ENCODE measurements at regions not wholly inside any gene's neighbourhood (a gene's known extent, or its start where the extent isn't known, plus 50 kb on each side); places are given as distances from the start of the nearest gene placed in this dataset.

DNA sequence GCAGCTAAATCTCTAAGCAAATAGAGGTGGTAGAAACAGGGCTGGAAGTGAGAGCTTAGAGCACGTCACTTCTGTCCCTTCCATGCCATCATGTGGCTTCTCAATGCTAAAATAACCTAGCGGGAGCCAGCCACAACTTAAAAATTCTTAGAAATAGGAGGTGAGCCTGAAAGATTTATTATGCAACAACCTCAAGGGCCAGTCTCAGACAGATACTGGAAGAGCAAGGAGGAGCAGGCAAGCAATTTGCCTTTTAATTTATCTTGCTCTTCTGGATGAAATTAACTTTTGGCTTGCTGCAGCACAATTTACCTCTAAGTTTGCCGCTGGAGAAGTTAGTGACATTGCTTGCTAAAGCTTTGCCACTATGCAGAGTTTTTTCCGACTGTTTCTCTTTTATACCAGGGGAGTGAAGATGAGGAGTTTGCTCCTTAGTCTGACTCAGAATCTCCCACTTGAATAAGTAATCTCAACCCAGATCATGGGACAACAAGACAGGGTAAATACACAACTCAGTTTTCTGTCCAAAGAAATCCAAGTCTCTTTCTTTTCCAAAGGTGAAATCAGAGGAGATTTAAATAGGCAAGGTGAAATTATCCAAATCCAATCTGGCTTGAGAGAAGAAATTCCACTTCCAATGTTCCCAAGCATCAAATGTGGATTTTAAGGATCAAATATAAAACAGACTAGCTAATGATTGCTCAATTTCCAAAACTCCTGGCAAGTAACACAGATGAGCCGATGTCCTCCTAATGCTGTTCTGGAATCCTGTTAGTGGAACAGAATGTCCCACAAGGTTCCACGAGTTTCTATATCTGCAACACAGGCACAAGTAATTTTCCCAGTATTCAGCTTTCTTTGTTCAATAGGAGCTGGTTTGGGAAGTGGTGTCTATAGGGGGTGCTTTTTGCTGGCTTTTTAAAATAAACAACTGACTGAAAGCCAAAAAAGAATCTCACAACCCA is 329.4 kb upstream of the RORA start:
- Histone ChIP-seq H3K9ac (ENCODE audit: low read depth, low read length) (no peak overlapping the region), H2BK20ac (ENCODE audit: low read depth, low read length) (no peak overlapping the region), H3K9me1 (ENCODE audit: insufficient read depth, low read length) (no peaks in the 10 kb centered on the region), H3K56ac (ENCODE audit: extremely low read depth, insufficient read depth, low read length) (no peak overlapping the region), H2AK9ac (replicated peaks; ENCODE audit: low read depth, low read length, poor library complexity) (no peak overlapping the region), H3K4me2 (ENCODE audit: low read depth, low read length) (no peak overlapping the region), H3K79me1 (ENCODE audit: low read depth in 1 of 2, low read length in 2 of 2) (no peaks in the 10 kb centered on the region), H4K5ac (ENCODE audit: low read depth, low read length) (no peak overlapping the region), H4K20me1 (ENCODE audit: insufficient read depth, low read length) (no peaks in the 10 kb centered on the region), H2AFZ (replicated peaks; ENCODE audit: low read length, poor library complexity) (no peak overlapping the region), H2BK120ac (ENCODE audit: low read depth, low read length) (no peak overlapping the region), H3K4me3 (ENCODE audit: insufficient read depth, low read depth, low read length) (no peak overlapping the region), H3K9me3 (ENCODE audit: control insufficient read depth, insufficient read depth, low read length) (no peaks in the 10 kb centered on the region), H3K18ac (ENCODE audit: low read depth, low read length) (no peak overlapping the region), H2BK5ac (ENCODE audit: low read depth, low read length, poor library complexity, severe bottlenecking) (no peak overlapping the region), H3K27me3 (ENCODE audit: control insufficient read depth, insufficient read depth, low read length) (no peaks in the 10 kb centered on the region), H3K4me1 (ENCODE audit: control insufficient read depth, insufficient read depth, low read length) (no peaks in the 10 kb centered on the region), H3K4ac (ENCODE audit: low read depth, low read length) (no peak overlapping the region), H2AK5ac (ENCODE audit: low read depth, low read length) (no peak overlapping the region), H3K36me3 (ENCODE audit: control insufficient read depth, insufficient read depth, low read length) (no peaks in the 10 kb centered on the region), H4K91ac (ENCODE audit: insufficient read depth, low read depth, low read length) (no peak overlapping the region), H3K23ac (ENCODE audit: low read depth, low read length) (no peak overlapping the region), H4K8ac (ENCODE audit: low read depth in 2 of 2, low read length in 2 of 2) (no peak overlapping the region), H2BK15ac (ENCODE audit: low read depth, low read length) (no peak overlapping the region), H3K14ac (replicated peaks; ENCODE audit: low read depth, low read length) (no peak overlapping the region), H3K27ac (ENCODE audit: insufficient read depth, low read length) (no peak overlapping the region)
- no CpG with 5 or more reads among the region's 6 CpGs for WGBS, 2 experiments (ENCODE audit: extremely low coverage in 2 of 2, insufficient read length in 1 of 2)
- intact Hi-C loops (cut with micrococcal nuclease) (no loop called here), in situ Hi-C loops (cut with MboI; ENCODE audit: low sequenced_read_pairs) (no loop called here), dilution Hi-C loops (cut with HindIII; ENCODE audit: low sequenced_read_pairs, unreplicated experiment) (no loop called here)
- ATAC-seq (ENCODE audit: low read depth) (no peak), DNase-seq (no peak)
- ChIA-PET POLR2A (ENCODE audit: unreplicated experiment) (no interaction called here), CTCF (no interaction called here)
- BruUV-seq (replicated peaks): no TSS peak
- TF ChIP-seq NFE2L2 (IDR thresholded peaks at IDR 0.05; ENCODE audit: low read depth, low read length) (no peak), SMC3 (IDR thresholded peaks at IDR 0.05; ENCODE audit: low read depth, low read length) (no peak), BHLHE40 (IDR thresholded peaks at IDR 0.05; ENCODE audit: low read depth, low read length) (no peak), CEBPB (IDR thresholded peaks at IDR 0.05; ENCODE audit: low read depth, low read length) (no peak), CHD1 (IDR thresholded peaks at IDR 0.05; ENCODE audit: low read depth, low read length) (no peak), POLR2A (IDR thresholded peaks at IDR 0.05; ENCODE audit: low read depth, low read length) (no peak), RAD21 (IDR thresholded peaks at IDR 0.05; ENCODE audit: low read length) (no peak), FOS (IDR thresholded peaks at IDR 0.05; ENCODE audit: low read depth, low read length) (no peak), MAZ (IDR thresholded peaks at IDR 0.05; ENCODE audit: borderline replicate concordance, low read depth, low read length) (no peak), MXI1 (IDR thresholded peaks at IDR 0.05; ENCODE audit: borderline replicate concordance, low read depth, low read length) (no peak), MAFK (IDR thresholded peaks at IDR 0.05; ENCODE audit: low read depth, low read length) (no peak)
- TF ChIP-seq, protein P1, sequence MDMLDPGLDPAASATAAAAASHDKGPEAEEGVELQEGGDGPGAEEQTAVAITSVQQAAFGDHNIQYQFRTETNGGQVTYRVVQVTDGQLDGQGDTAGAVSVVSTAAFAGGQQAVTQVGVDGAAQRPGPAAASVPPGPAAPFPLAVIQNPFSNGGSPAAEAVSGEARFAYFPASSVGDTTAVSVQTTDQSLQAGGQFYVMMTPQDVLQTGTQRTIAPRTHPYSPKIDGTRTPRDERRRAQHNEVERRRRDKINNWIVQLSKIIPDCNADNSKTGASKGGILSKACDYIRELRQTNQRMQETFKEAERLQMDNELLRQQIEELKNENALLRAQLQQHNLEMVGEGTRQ (IDR thresholded peaks at IDR 0.05; ENCODE audit: low read depth, low read length): no peak
